ENCODE measurements at regions not wholly inside any gene's neighbourhood (a gene's known extent, or its start where the extent isn't known, plus 50 kb on each side); places are given as distances from the start of the nearest gene placed in this dataset.
"Not testable (repeated sequence)": the region's sequence is repeated elsewhere in the genome, so short reads cannot be mapped to it uniquely, and the experiment has no call there.

DNA sequence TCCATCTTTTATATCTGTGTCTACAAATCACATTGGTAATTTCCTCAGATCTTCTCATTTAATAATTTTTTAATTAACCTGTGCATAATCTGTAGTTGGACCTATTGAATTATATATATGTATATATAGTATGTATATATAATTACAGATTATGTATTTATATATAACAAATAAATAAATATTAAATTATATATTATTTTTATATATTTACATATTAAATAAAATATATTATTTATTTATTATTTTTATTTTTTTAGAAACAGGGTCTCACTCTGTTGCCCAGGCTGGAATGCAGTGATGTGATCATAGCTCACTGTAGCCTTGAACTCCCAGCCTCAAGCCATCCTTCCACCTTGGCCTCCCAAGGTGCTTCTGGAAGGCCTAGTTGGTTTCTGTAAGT is 197.9 kb downstream of the FGF9 start:
- no peak for DNase-seq (ENCODE audit: low spot score)
- in situ Hi-C loops (cut with HindIII; ENCODE audit: low sequenced_read_pairs): no loop called here

DNA sequence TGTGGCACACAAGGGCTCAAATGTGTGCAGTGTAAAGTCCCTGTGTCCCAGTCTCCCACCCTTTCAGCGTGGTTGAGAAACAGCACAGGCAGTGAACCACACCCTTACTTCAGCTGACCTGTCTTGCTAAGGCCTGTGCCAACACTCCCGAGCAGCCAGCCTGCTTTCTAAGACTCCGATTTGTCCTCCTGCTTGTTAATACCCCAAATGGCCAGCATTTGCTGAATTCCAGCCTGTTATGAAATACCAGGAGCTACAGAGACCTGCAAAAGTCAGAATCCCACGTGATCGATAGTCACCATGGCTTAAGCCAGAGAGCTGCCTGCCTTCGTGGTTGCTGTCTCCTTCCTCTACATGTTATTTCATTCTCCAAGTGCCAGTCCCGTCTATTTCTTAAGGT is 200.5 kb downstream of the FGF9 start:
- DNase-seq (ENCODE audit: low spot score): no peak
- in situ Hi-C loops (cut with HindIII; ENCODE audit: low sequenced_read_pairs): no loop called here

DNA sequence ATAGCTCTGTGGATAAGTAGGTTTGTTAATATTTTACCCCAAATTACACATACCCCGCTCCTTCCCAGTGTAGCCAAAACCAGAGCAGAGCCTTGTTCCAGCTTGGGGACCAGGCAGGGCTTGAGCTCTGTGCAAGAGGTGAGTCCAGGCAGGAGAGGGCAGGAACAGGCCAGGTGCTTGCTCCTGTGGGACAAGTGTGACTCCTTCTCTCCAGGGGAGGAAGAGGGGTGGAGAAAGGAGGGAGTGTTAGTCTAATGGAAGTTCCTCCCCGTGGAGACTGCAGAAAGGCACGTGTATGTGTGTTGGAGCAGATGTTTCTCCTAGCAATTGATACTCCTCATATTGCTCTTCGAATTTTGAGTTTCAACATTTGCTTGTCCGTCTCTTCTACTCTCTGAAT is 201.0 kb downstream of the FGF9 start:
- DNase-seq (ENCODE audit: low spot score): no peak
- in situ Hi-C loops (cut with HindIII; ENCODE audit: low sequenced_read_pairs): no loop called here

DNA sequence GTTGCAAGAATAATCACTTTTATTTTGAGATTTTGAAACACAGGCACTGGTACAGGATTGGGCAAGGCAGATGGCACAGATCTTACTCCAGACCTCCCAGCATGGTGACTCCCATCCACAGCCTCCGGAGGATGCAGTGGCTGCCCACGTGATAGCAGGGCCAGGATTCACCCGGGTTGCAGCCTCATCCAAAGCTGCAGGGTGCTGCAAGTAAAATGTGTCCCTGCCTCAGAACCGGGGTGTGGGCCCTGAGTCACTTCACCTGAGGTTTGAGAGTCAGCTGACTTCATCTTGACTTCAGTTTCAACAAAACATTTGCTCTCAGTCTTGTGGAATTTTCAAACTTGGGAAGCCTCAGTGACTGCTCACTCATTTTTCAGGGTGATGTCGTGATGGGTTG is 201.9 kb downstream of the FGF9 start:
- no peak for DNase-seq (ENCODE audit: low spot score)
- in situ Hi-C loops (cut with HindIII; ENCODE audit: low sequenced_read_pairs): no loop called here

DNA sequence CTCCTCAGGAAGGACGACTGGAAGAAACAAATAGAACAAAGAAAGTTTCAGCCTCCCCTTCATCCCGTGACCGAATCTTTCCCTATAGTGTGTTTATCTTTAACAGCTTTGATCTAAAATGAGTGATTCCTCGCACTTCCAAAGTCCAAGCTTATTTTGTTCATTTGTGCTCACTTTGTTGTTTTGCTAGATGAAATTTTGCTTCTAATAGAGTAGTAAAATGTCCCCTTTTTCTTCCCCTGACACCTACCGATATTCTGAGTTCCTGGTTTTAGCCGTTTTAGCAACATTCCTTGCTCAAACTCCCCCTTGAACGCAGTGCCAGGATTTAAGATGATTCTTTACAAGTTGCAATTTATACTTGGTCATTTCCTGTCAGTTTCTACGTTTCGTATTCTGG is 204.2 kb downstream of the FGF9 start:
- in situ Hi-C loops (cut with HindIII; ENCODE audit: low sequenced_read_pairs): no loop called here
- DNase-seq (ENCODE audit: low spot score): no peak

DNA sequence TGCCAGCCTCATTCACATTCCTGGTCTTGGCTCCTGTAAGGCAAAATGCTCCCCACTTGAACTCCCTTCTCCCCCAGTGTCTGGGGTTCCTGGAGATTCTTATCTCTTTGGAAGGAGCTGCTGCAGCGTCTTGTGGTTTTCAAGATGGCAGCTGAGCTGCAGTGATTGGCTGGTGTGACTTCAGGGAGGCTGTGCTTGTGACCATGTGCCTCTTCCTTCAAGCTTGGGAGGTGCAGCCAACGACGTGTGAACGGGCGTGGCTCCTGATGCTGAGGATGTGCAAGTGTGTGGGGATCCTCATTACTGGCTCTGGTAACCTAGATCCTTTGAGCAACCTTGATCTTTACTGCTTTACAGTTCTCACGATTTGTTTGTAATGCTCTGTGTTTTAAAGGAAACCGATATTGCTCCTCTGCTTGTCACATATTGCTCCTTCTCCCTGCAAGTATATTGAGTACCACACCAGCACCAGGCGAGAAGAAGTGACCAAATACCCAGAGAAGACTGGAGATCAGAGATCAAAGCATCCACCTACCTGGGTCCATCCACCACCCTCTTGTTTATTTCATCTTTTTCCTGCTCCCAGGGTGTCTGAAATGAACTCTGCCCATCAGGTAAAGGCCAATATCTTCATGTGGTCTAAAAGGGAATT is 208.5 kb downstream of the FGF9 start:
- in situ Hi-C loops (cut with HindIII; ENCODE audit: low sequenced_read_pairs): no loop called here
- no peak for DNase-seq (ENCODE audit: low spot score)

DNA sequence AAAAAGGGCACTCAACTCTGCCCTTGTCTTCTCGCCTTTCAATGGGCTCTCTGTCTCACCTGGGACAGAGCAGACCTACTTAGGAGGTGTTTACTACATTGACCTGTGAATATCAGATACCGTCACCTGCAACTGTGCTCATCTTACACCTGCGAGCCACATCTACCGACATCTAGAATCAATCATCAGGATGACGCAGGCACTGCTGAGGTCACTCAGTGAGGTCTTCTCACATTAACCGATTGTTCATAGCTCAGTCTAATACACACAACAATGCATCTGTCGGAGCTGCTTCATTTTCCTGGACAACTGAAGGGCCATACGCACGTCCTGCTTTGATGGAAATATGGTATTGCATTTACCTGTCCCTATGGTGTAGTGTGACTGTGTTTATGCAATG is 211.9 kb downstream of the FGF9 start:
- DNase-seq (ENCODE audit: low spot score): no peak
- in situ Hi-C loops (cut with HindIII; ENCODE audit: low sequenced_read_pairs): no loop called here

DNA sequence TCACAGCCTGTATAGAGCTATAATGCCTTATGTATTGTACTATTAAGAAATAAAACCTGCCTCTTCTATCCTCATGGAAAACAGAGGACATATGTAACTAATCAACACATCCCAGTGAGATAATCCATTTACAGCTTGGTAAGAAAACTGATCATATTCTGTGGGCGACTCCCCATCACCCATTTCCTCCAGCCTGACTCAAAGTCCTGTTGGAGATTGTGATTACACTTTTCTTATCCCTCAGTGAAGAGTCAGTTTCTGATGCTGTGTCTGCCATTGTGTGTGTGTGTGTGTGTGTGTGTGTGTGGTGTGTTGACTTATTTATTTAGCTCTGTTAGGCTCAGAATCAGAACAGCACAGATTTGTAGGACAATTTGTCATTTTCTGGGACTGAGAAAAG is 212.8 kb downstream of the FGF9 start:
- in situ Hi-C loops (cut with HindIII; ENCODE audit: low sequenced_read_pairs): no loop called here
- no peak for DNase-seq (ENCODE audit: low spot score)

DNA sequence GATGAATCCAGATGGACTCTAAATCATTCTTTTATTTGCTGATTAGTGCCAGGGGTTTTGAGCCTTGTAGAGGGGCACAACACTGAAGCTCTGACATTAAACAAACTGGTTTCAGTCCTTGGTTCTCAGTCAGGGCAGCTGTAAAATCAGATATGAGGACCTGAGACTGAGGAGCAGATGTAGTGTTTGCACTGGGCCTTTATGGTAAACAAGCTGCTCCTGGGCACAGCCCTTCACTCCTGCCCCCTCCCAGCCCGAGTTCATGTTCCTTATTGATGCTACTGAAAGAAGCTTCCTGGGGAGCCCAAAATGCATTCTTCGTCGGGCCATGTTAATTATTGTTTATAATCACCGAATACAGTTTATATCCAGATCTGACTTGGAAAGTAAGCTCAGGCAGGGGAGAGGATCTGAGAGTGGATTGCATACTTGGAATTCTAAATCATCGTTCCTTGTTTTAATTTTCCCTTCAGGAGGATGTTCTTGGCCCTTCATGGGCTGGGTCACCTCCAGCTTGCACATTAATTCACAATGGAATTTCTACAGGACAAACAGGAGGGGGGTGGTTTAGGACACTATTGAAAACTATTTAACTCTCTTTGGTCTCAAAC is 213.5 kb downstream of the FGF9 start:
- DNase-seq (ENCODE audit: low spot score): no peak
- in situ Hi-C loops (cut with HindIII; ENCODE audit: low sequenced_read_pairs): no loop called here

DNA sequence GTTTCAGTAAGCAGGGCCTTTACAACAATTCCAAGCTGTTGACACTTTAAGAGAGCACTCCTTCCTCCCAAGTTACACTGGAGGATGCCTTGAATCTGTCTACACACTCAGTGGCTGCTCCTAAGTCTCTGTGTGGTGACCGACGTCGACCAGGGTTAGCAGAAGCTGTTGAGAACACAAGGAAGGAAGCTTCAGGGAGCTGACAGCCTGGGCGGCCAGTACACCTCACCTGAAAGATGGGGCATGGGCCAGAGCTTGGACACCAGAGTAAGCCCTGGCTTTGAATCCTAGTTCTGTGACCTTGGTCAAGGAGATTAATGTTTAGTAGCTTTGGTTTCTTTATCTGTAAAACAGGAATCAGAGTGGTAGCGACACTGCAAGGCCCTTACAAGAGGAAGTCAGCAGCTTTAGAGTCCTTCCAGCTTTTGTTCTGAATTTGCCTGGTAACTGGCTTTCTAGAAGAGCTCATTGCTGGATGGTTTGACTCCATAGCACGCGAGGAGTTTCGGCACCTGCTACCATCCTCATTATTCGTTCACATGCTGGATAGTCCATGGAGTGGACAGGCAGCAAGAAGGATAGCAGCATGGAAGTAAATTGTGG is 214.2 kb downstream of the FGF9 start:
- no peak for DNase-seq (ENCODE audit: low spot score)

DNA sequence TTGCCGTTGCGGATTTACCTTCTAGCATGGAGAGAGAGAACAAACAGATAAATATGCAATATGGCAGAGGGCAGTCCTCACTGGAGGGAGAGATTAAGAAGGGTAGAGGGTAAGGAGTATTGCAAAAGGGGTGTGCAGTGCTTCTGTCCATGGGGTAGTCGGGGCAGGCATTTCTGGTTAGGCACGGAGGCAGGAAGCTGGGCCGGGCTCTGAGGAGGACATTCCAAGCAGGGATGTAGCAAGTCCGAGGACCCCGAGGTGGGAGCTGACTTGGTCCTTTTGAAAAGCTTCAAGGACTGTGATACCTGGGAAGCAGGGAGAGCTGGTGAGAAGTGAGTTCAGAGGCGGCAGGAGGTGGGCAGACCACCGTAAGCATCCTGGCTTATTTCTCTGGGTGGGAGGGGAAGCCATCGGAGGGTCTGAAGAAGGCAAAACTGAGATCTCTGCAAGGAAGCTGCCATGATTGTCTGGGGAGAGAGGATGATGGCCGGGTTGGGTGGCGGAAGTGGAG is 214.9 kb downstream of the FGF9 start:
- in situ Hi-C loops (cut with HindIII; ENCODE audit: low sequenced_read_pairs): no loop called here
- DNase-seq (ENCODE audit: low spot score): no peak

More for the DNA sequence above, 214.2 kb downstream of the FGF9 start:
- in situ Hi-C loops (cut with HindIII; ENCODE audit: low sequenced_read_pairs): no loop called here

DNA sequence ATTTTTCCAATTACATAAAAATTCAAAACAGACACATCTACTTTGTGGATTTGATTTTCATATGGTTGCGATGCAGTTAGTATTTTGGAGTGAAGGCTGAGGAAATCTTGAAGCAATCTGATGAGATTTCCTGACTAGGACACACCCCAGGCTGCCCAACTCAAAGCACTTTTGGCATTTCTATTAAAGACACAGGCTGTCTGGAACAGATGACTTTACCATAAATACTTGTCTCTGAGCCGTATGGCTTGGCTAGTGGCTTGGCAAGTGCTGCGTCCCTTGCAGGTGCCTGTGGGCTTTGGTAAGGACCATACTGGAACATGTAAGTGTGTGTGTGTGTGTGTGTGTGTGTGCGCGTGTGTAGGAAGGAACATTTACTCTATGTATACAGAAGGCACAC is 218.8 kb downstream of the FGF9 start:
- in situ Hi-C loops (cut with HindIII; ENCODE audit: low sequenced_read_pairs): no loop called here
- no peak for DNase-seq (ENCODE audit: low spot score)

DNA sequence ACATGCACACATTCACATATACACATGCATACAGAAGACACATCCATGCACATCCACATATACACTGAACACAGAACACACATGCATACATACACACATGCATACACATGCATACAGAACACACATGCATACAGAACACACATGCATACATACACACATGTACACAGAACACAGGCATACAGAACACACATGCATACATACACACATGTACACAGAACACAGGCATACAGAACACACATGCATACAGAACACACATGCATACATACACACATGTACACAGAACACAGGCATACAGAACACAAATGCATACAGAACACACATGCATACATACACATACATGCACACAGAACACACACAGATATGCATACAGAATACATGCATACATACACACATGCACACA is 219.3 kb downstream of the FGF9 start:
- in situ Hi-C loops (cut with HindIII; ENCODE audit: low sequenced_read_pairs); DNase-seq (ENCODE audit: low spot score): not testable (repeated sequence)

DNA sequence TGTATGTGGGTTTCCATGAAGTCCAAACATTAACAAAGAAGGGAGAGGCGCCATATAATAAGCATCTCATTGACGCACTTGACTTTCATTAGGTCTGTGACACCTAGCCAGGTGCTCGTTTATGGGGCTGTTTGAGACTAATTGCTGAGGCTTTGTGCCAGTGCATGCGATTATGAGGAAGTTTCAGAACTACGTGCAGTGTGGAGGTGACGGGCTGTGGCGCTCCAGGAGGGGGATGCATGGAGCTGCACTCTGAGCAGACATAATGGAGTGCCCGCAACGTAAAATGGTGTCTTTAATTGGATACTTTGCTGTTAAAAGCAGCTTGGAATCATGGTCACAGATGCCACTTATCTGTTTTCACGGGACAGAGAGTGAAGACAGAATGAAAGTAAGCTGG is 223.2 kb downstream of the FGF9 start:
- DNase-seq (ENCODE audit: low spot score): no peak
- in situ Hi-C loops (cut with HindIII; ENCODE audit: low sequenced_read_pairs): no loop called here

DNA sequence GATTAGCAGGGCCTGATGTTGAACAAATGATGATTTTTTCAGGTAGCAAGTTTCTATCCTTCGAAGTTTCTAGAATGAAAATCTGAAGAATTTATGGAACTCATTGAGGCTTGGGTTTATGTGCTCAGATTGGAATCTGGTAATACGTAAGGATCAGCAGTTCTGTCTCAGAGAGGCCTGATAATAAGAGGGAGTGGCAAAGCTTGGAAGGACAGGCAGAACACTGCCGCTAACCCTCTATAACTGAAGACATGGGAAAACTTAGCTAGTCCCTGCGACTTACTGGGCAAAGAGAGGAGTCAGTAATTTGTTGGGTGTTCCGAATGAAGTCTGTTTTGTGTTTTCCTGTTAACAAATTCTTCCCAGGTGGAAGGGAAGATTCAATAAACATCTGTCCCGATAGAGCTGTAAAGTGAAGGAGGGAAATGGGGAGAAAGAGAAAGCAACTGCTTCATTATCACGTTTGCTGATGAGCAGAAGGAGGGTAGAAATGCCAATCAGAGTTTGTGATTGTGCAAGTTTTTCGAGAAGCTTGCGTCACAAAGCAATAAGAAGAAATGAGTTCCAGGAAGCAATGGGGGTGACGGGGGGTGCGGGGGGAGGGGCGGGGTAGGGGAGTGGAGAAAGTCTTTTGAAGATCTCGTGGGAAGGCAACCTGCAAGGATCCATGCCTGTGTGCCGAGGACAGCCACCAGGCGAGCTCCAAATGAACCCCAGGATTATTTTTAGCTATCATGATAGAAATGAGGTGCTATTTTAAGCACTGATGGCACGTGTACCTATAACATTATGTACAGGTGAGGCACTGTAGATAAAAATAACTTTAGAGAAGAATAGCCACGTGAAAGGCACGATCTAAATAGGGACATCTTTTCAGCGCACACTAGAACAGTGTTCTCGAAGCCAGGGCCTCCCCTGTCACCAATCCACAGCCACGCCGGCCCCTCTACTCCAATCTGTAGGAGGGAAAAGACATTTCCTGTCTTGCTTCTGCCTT is 224.1 kb downstream of the FGF9 start:
- DNase-seq (ENCODE audit: low spot score): no peak
- in situ Hi-C loops (cut with HindIII; ENCODE audit: low sequenced_read_pairs): no loop called here

DNA sequence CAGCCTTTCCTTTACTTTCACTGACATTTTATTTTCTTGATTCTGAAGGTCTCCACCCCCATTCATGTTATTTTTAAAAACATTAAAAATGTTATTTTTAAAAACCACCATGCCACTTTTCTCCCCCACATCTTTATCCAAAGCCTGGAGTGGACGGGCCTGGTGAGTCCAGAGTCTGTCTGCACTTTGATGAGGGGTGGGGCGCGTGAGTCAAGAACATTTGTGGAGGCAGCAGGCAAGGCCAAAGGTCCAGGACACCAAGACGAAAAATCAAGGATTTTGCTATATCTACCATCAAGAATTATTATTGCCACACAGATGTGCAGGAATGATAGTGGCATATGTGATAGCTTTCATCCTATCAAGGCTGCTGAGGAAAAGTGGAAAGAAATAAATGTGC is 224.9 kb downstream of the FGF9 start:
- DNase-seq (ENCODE audit: low spot score): no peak
- in situ Hi-C loops (cut with HindIII; ENCODE audit: low sequenced_read_pairs): no loop called here

DNA sequence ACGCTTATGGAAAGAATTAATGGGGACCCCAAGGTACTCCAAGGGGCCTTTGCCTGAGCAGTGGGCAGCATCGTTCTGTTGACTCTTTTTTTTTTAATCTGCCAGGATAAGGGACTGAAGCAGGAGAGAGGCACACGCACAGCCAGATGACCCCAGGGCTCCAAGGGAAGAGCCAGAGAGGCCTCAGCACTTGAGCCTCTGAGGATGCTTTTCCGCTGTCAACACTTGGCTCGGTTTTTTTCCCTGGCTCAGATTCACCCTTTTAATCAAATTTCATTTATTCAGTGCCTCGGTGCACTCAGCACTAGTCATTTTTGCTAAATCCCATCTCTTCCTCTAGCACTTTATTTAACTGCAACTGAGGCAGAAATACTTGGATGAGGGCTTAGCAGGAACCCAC is 226.3 kb downstream of the FGF9 start:
- in situ Hi-C loops (cut with HindIII; ENCODE audit: low sequenced_read_pairs): no loop called here
- DNase-seq (ENCODE audit: low spot score): no peak

DNA sequence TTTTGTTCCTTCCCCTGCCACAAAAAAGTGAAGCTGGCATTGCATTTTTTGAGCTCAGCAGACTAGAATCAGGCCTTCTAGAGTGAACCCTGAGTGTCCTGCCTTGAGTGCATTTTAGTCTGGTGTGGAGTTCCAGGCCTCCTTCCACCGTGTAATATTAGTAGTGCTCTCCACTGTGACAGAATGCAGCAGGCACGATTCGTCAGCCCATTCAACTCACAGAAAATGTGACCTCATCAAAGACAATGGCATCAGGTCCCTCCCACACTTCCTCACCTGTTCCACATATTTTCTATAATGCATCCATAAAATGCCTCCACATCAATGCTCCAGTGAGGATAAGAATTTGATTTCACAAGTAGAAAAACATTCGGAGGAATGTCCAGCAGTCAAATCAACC is 227.6 kb downstream of the FGF9 start:
- in situ Hi-C loops (cut with HindIII; ENCODE audit: low sequenced_read_pairs): no loop called here
- DNase-seq (ENCODE audit: low spot score): no peak

DNA sequence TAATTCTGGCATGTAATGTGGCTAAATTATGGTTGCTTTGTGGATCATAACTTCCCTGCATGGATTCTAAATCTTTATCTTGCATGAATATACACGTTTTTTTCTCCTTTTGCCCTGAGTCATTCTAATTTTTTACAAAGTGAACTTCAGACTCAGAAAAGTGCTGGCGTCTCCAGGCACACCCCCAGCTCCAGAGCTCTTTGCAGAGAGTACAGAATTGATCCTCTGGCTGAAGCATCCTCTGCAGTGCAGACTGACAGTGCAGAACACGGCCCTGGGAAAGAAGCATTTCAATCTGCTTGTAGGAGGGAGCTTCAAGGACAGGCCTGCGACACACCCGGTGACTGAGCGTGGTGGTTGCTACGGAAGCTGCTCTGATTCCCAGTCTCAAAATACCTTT is 228.1 kb downstream of the FGF9 start:
- in situ Hi-C loops (cut with HindIII; ENCODE audit: low sequenced_read_pairs): no loop called here
- DNase-seq (ENCODE audit: low spot score): no peak

DNA sequence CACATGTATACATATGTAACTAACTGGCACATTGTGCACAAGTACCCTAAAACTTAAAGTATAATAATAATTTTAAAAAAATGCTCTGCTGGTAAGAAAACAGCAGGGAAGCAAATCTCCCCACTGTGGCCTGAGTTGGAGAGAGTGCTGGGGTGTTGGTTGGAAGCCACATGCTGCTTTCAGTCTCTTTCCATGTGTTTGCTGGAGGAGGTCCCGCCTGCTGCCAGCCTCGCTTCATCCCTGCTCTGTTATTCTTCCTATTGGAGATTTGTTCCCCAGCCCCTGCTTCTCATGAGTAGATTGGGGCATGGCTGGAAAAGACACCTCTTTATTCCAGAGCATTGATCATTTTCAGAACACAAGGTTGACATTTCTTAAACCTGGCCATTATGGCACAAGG is 230.5 kb downstream of the FGF9 start:
- no peak for DNase-seq (ENCODE audit: low spot score)
- in situ Hi-C loops (cut with HindIII; ENCODE audit: low sequenced_read_pairs): no loop called here

Measured in G401 (cell line).